VCaP (cell line): ENCODE measurements at regions not wholly inside any gene's neighbourhood (a gene's known extent, or its start where the extent isn't known, plus 50 kb on each side); places are given as distances from the start of the nearest gene placed in this dataset.
"Not testable (repeated sequence)": the region's sequence is repeated elsewhere in the genome, so short reads cannot be mapped to it uniquely, and the experiment has no call there.

Experiments
- H3K27ac ChIP-seq: fragments of 450-650 bp; 2 replicates; pipeline ENCODE4 v1.5.1; 2017
- TF ChIP-seq, protein P1 (sequence below): fragments of 450-650 bp; conservative IDR thresholded peaks from 2 replicates; pipeline ENCODE4 v1.5.1; 2017; ENCODE audit warnings: mild to moderate bottlenecking, moderate library complexity

DNA sequence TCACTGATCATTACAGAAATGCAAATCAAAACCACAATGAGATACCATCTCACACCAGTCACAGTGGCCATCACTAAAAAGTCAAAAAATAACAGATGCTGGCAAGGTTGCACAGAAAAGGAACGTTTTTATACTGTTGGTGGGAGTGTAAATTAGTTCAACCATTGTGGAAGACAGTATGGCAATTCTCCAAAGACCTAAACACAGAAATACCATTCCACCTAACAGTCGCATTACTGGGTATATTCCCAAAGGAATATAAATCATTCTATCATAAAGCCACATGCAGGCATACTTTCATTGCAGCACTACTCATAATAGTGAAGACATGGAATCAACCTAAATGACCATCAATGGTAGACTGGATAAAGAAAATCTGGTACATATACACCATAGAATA, 83.2 kb upstream of the ARID5B start:
- not testable (repeated sequence) for H3K27ac ChIP-seq

DNA sequence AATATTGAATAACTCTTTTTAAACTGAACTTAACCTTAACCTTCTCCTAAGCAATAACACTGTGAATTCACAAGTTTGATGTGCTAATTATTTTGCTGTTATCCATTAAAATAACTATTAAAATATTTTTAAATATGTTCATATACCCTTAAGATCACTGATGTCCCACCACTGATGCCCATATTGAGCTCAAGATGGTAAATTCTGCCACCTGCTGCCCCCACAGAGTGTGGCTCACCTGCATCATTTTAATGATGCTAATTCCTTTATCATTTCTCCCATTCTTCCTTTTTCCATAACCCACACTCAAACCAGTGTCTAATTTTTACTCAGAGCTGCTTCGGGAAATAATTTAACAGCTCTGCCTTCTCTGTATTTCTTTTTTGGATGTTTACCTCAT, 82.3 kb upstream of the ARID5B start:
- TF ChIP-seq, protein P1, sequence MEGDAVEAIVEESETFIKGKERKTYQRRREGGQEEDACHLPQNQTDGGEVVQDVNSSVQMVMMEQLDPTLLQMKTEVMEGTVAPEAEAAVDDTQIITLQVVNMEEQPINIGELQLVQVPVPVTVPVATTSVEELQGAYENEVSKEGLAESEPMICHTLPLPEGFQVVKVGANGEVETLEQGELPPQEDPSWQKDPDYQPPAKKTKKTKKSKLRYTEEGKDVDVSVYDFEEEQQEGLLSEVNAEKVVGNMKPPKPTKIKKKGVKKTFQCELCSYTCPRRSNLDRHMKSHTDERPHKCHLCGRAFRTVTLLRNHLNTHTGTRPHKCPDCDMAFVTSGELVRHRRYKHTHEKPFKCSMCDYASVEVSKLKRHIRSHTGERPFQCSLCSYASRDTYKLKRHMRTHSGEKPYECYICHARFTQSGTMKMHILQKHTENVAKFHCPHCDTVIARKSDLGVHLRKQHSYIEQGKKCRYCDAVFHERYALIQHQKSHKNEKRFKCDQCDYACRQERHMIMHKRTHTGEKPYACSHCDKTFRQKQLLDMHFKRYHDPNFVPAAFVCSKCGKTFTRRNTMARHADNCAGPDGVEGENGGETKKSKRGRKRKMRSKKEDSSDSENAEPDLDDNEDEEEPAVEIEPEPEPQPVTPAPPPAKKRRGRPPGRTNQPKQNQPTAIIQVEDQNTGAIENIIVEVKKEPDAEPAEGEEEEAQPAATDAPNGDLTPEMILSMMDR: no peak; the same call in 1 of the 2 replicates
- H3K27ac ChIP-seq: no peak overlapping the region

DNA sequence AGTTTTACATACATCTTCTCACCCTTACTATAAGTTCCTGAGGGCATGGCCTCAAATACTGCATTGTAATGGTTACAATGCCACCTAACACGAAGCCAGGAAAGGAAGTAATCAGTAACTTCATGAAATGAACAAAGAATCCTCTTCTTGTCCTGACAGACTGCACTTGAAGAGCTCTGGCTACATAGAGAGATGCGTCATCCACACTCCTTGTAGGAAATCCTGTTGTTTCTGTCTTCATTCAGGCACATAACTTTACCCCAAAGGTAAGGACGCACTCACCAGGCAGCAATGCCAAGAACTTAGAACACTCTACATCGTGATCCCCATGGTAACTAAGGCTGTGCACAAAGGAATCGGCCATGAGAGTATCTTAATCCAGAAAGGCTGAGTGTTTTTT, 80.3 kb upstream of the ARID5B start:
- H3K27ac ChIP-seq: no peak overlapping the region
- TF ChIP-seq, protein P1: no peak

DNA sequence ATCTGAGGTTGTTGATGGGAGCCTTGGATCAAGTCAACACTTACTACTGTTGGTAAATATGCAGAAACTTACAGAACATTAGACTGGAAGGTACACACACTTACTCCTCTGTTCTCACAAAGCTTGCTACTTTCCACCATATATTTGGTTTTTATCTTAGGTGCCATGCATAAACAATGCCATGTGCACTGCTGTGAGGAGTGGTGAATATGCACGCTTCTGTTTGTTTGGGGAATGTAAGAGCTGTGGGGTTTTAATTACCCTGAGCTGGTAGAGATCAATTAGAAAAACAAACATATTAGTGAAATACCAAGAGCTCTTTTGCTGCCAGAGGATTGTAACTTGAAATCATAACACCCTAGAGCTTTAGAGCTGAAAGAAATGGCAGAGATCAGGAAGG, 79.8 kb upstream of the ARID5B start:
- H3K27ac ChIP-seq: no peak overlapping the region
- TF ChIP-seq, protein P1: no peak

DNA sequence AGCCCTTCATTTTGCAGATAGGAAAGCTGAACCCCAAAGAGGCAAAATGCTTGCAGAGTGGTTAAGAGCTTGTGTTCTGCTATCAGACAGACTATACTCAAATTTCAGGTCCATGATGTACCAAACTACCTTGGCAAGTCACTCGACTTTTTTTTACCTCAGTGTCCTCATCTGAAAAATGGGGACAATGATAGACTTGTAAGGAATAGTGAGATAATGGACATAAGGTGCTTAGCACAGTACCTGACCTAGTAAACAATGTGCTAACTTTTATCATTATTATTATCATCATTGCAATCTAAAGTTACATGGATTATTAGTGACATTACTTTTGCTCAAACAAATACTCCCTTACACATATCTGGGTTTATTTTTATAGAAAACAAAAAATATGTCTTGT, 79.4 kb upstream of the ARID5B start:
- H3K27ac ChIP-seq: no peak overlapping the region
- TF ChIP-seq, protein P1: no peak

DNA sequence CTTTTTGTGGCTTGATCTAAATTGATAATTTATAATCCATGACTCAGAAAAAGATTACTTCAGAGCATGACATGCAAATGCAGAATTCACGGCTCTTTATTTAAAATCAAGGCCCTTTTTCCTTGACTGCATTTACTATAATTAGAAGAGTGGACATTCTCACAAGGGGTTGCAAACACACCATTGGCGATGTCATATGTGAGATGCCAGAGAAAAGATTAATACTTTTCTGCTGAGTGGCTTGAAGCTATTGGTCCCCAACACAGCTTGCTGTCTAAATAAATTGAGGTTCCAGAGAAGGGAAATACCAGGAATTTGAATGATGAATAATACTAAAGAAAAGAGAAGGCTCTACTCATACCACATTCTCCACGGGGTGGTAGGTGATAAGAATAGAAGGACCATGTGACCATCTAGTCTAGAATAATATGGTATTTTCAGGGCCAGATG, 78.7 kb upstream of the ARID5B start:
- TF ChIP-seq, protein P1: no peak
- no peak overlapping the region for H3K27ac ChIP-seq

DNA sequence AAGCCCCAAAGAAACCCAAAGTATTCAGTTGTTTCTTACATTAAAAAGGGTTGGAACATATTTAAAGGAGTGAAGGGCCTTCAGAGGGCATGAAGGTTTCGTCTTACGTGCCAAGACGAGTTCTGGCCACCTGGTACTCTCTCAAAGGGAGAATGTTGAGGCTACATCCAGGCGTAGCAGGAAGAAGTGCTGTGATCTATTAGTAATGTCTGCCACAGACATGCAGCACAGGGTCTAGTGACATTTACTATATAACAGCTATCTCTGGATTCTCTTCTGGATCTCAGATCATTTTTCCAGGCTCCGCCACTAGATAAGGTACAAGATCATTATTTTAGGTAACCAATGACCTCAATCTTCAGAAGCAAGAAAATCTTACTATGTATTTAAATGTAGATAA, 76.5 kb upstream of the ARID5B start:
- TF ChIP-seq, protein P1: no peak

DNA sequence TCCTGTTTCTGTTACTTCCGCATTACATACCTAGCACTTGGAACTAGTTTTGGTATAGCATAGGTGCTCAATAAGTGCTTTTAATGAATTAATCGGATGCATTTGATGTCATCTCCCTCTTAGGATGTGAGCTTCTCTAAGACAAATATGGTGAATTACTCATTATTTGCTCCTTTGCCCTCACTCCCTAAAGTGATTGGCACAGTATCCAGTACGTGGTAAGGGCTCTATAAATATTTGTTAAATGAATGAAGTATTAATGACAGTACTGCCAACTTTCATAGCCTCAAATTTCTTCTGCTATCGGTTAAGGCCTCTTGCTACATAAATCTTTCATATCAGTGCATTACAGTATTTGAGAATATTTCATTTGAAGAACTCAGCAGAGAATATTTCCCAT, 75.9 kb upstream of the ARID5B start:
- TF ChIP-seq, protein P1: no peak

More for the DNA sequence above, 76.5 kb upstream of the ARID5B start:
- H3K27ac ChIP-seq: no peak overlapping the region

More for the DNA sequence above, 75.9 kb upstream of the ARID5B start:
- H3K27ac ChIP-seq: no peak overlapping the region
